ENCODE measurements at regions not wholly inside any gene's neighbourhood (a gene's known extent, or its start where the extent isn't known, plus 50 kb on each side); places are given as distances from the start of the nearest gene placed in this dataset.
A peak's percentile ranks its signal among the peaks of the same experiment; 100 is the strongest.
"Not testable (repeated sequence)": the region's sequence is repeated elsewhere in the genome, so short reads cannot be mapped to it uniquely, and the experiment has no call there.

DNA sequence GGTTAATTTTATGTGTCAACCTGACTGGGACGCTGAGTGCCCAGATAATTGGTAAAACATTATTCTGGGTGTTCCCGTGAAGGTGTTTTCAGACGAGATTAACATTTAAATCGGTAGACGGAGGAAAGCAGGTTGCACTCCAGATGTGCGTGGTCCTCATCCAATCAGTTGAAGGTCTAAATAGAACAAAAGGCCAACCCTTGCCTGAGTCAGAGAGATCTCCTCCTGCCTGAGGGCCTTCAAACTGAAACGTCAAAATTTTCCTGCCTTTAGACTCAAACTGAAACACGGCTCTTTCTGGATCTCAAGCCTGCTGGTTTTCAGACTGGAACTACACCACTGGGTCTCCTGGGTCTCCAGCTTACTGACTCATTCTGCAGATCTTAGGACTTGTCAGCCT lies 70.9 kb downstream of the NPIPA5 start:
- not testable (repeated sequence) for DNase-seq

DNA sequence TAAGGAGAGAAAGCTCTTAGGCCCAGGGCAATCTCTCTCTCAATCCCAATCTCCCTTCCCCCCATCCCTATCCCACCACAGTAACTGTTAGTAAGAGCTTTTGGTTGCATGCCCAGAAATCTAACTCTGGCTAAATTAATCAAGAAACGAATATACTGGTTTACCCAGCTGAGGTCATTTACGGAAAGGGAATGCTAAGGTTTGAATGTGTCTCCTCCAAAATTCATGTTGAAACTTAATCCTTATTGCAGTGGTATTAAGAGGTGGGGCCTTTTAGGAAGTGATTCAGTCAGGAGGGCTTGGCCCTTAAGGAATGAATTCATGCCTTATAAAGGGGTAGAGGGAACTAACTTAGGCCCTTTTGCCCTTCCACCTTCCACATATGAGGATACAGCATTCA lies 72.2 kb downstream of the NPIPA5 start:
- DNase-seq = not testable (repeated sequence)

DNA sequence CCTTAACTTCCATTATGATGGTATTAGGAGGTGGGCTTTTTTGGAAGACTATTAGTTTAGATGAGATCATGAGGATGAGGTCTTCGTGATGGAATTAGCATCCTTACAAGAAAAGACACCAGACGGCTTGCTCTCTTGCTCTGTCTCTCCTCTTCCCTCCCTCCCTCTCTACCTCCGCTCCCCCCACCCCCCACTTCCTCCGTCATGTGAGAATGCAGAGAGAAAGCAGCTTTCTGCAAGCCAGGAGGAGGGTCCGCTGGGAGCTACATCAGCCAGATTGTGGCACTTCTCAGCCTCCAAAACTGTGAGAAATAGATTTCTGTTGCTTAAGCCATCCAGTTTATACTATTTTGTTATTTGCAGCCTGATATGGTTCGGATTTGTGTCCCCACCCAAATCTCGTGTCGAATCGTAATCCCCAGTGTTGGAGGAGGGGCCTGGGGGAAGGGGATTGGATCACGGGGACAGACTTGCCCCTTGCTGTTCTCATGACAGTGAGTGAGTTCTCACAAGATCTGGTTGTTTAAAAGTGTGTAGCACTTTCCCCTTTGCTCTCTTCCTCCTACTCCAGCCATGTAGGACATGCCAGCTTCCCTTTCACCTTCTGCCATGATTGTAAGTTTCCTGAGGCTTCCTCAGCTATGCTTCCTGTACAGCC lies 74.3 kb downstream of the NPIPA5 start:
- not testable (repeated sequence) for DNase-seq

DNA sequence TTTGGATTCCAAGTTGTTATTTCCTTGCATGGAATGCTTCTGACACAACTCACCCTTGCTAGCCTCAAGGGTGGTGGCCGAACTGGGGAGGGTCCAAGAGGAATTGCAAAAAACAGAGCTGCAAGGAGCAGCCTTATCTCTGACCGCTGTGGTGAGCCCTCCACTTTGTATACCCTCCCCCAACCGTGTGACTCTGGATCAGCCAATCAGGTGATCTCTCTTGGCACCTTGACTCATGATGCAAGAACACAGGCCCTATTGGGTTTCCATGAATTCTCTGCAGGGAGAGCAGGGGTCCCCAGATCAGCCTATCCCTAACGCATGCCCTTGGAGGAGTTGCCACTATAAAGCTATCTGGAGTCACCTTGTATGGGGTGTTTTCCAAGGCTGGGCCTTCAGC lies 81.0 kb downstream of the NPIPA5 start:
- DNase-seq = not testable (repeated sequence)

DNA sequence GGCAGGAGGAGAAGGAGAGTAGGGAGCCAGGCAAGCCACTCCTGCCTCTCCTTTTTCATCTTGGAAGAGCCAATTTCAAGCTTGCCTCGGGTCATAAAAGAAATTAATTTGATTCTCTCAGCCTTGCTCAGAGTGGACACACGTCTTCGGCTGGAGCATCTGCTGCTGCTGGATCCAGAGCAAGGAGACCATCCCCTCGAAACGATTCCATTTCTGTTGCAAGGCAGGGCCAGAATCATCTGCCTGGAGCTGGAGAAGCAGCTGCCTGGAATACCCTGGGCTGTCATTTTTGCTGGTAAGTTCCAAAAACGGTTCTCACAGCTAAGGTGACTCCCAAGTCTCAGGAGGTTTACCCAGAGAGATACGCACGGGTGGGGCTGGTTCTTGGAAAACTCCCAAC lies 103.3 kb downstream of the NPIPA5 start:
- peak; percentile 12 for DNase-seq

DNA sequence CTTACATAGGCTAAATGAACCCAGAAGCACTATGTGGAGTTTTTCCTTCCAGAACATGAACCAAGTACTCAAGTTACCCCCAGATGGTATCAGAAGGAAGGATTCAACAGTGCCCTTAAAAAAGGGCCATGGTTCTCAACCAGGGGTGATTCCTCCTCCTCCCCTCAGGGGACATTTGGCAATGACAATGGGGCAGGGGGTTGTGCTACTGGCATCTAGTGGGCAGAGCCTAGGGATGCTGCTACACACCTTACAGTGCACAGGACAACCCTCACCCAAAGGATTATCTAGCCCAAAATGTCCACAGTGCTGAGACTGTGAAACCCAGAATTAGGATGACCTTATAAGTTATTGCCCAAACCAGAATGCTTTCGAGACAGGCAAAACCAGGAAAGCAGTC lies 104.1 kb downstream of the NPIPA5 start:
- not testable (repeated sequence) for DNase-seq

DNA sequence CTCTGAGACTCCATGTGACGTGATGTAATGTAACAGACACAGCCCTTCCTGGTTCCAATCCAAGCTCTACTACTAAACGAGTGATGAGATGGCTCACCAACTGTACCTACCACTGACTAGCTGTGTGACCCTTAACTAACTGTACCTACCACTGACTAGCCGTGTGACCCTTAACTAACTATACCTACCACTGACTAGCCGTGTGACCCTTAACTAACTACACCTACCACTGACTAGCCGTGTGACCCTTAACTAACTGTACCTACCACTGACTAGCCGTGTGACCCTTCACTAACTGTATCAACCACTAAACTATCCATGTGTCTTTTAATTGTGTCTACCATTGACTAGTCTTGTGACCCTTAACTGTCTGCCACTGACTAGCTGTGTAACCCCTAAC lies 111.2 kb downstream of the NPIPA5 start:
- not testable (repeated sequence) for DNase-seq

DNA sequence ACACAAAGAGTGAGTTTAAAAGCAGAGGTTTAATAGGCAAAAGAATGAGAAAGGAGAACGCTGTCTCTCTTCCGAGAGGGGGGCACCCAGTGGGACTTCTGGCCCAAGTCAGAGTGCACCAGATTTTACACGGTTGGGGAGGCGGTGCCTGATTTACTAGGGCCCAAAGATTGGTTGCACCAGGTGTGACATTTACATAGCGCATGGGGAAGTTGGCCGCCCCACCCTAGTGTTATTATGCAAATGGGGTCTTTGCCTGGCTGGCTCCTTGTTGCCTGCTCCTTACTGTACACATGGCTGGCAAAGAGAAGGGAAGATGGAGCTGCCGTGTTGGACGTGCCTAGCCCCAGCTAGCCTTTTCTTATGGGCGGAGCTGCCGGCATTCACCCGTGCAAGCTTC lies 115.9 kb downstream of the NPIPA5 start:
- not testable (repeated sequence) for DNase-seq

DNA sequence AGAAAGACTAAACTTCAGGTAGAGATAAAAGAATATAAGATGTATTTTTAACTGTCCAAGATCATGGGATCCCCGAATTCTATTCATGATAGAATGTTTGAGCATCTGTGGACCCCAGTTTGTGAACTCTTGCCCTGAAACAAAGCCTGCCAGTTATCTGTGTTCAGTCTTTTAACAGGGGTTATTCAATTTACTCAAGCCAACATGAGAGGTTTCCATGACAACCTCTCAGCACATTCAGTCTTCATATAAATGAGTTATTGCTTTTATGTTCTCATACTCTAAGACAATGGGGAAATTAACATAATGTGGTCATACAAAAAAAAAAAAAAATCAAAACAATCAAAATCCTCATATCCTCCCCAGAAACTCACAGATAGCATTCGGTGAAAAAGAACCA lies 130.1 kb downstream of the NPIPA5 start:
- DNase-seq = not testable (repeated sequence)

DNA sequence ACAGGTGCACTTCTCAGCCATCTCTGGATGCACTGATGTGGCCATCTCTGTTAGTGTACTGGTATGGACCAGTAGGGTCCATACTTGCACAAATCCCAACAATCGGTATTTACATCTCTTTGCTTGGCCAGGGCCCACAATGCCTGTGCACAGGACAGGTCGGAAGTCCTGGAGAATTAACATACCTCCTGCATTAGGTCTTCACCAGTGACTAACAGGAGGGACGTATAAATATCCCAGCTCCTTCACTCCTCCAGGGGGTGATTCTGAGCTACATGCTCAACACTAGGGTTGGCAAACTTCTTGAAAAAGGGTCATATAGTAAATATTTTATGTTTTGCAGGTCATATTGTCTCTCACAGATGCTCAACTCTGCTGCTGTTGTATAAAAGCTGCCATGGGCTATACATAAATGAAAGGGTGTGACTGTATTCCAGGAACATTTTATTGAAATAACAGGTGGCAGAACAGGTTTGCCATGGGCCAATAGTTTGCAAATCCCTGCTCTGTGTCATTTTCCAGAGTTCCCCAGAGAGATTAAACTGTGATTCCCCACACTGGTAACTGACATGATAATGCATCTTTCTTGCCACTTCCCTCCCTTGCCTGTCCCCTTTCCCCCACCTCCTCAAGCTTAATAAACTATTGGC lies 141.3 kb downstream of the NPIPA5 start:
- not testable (repeated sequence) for DNase-seq

DNA sequence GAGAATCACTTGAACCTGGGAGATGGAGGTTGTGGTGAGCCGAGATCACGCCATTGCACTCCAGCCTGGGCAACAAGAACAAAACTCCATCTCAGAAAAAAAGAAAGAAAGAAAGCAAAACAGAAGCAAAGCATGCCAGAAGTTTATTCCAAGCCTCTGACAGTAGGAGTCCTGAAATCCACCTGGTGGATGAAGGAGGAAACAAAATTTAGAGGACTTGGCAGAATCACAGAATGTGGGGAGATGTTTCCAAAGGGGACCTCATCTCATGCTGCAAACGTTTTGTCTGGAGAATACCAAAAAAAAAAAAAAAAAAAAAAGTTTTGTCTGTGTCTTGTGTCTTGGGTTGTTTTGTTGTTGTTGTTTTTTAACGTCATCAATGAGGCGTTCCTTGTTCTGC lies 141.1 kb upstream of the RRN3 start:
- DNase-seq = not testable (repeated sequence)

DNA sequence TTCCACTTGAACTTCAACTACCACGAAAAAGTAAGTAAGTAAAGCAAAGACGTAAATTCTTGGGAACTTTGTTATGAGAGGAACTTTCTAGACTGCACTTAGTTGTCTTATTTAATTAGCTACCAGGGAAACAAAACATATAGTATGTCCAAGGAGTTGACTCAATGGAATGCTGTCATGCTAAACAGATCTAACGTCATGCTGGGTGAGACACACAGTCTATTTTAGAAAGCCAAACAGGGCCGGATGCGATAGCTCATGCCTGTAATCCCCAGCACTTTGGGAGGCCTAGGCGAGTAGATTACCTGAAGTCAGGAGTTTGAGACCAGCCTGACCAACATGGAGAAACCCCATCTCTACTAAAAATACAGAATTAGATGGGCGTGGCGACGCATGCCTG lies 140.6 kb upstream of the RRN3 start:
- DNase-seq = not testable (repeated sequence)

DNA sequence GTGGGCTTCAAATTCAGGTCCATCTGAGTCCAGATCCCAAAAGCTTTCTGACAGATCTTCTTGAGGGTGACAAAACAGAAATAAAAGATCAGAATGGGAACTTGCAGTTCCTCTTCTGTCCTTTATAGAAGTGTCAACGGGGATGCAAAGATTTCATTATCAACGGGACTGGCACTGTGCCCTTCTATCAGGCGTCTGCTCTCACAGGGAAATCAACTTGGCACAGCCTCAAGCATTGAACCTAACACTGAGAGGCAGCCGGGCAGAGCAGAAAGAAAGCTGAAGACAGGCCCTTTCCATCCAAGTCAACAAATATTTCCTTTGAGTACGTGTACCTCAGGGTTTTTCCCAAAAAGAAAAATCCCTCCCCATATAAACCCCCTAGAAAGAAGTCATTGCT lies 136.4 kb upstream of the RRN3 start:
- not testable (repeated sequence) for DNase-seq

DNA sequence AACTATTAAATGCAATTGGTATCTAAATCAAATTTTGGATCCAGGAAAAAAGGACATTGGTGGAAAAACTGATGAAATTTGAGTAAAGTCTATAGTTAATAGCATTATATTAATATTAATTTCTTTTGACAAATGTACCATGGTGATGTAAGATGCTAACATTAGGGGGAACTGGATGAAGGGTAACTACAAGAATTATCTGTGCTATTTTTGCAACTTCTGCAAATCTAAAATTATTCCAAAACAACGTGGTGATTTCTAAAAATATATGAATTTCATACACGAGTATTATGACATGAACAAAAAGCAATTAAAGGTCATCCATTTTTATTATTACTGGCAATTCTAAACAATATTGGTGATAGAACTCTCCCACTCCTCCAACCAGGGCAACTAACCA lies 135.6 kb upstream of the RRN3 start:
- DNase-seq = not testable (repeated sequence)

DNA sequence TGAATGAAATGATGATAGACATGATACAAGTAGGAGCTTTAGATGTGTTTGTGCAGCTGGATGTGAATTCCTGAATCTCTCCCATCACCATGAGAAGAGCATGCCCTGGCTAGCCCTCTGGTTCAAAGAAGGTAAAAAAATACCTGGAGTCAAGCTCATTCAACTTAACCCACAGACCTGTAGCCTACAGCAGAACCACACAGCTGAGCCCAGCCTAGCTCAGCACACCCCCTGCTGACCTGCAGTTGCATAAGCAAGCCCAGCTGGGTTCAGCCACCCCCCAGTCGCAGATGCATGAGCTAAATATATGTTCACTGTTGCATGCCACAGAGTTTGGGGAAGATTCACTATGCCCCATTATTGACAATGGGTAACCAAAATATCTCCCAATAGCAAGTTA lies 130.6 kb upstream of the RRN3 start:
- not testable (repeated sequence) for DNase-seq

DNA sequence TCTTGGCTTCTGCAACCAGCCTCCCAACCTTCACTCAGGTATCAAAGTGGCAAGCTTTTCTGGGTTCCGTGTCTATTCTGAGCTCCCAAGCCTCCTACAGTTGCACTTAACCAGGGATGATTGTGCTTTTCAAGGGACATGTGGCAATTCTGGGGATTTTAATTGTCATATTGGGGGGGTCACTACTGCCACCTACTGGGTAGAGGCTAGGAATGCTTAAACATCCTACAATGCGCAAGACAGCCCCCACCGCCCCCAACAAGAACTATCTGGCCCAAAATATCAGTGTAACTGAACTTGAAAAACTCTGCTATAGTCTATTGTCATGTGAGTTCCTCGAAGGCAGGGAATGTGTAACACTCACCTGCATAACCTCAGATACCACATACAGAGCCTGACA lies 129.3 kb upstream of the RRN3 start:
- DNase-seq = not testable (repeated sequence)

DNA sequence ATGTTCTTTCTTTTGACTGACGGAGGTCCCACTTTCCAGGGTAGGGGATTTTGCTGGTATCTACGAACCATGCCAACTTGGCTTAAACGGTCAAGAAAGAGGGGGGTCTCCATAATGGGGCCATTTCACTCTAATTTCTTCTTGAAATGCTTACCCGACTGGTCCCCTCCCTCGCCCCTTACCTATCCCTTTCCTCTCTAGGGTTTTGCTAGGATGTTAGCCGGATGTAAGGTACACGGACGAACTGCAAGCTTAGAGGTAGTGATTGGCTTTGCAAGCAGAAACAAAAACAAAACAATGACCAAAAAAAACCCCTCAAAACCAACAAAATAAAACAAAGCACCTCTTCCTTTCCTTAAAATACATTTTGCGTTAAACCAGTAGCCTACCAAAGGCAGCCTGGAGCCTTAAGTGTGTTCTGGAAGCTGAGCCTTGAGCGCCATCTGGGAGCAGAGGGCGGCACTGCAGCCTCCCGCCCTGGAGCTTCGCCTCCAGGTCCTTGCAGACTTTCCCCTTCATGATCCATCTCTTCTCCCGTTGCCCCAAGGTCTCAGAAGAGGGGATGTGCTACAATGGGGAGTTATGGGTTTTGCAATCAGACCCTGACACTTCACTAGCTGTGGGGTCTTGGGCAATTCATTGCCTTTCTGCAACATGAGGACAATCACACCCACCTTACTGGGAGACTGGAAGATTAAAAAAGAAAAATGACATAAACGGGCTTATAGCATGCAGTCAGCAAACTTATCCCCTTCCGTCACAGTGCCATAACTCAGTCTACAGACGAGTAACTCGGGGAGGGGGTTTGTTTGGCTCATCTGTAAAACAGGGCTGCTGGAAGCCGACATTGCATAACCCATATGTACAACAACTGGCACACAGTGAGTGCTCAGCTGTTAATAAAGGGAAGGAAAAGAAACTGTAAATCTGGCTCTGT lies 125.9 kb upstream of the RRN3 start:
- DNase-seq = not testable (repeated sequence)

DNA sequence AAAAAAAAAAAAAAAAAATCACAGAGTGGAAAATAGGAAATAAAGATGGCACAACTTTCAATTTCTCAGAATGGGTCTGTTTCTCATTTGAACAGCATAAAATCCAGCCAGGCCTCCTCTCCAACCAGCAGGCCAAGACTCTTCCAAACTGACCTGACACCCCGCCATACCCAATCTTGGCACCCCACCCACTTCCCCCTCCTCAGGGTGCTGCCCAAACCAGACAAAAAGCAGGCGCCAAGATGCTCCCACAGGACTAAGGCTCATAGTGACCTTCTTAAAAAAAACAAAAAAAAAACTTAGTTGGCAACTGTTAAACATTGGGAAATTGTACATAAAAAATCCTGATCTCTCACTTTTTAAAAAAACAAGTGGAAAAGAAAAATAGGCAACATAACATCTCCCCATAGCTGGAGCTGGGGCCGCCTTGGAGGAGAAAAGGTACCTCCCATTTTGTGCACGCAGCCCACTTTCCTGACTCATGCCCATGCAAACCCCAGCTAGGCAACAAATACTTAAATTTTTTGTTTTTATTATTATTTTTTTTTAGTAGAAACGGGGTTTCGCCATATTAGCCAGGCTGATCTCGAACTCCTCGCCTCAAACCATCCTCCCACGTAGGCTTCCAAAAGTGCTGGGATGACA lies 124.9 kb upstream of the RRN3 start:
- not testable (repeated sequence) for DNase-seq

DNA sequence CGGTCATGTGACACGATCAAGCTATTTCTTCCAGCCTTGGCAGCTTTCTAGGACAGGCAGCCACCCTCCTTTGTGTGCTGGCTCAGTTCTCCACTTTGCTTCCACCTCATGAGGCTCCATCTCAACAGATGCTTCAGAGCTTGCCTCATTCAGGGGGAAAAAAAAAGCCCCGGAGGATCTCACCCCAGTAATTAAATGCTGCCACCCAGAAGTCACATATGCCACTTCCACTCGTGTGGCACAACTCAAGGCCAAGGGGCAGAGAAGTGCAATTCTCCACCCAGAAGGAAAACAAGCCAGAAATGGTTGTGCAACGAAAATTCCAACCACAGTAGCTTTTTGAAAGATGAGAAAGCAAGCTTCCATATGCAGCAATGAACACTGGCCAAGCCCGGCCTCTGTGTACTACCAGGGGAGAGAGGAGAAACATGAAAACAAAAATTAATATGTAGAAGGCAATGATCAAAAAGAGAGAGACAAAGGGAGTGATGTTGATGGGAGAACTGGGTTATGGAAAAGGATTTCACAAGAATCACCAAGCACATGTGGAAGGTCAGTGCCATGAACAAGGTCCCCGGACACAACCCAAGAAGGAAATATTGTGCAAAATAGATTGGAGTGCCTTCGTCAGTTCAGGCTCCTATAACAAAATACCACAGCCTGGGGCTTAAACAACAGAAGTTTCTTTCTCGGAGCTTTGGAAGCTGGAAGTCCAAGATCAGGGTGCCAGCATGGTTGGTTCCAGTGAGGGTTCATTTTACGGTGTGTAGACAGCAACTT lies 113.3 kb upstream of the RRN3 start:
- not testable (repeated sequence) for DNase-seq

DNA sequence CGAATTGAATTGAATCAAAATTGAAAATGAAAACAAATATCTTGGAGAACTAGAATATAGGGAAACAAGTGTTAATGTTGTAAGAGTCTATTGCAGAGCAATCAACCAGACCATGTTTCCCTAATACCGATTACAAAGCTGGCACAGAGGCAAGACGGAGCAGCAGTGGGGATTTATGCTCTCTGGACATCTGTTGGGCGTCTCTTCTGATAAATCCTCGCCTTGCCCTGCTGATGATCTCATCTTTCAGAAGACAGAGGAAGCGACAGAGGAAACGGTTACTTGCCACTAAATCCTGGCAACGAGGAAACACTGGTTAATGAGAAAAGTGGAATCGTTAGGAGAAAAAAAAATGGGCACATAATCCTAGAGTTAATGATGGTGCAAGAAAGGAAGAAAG lies 112.4 kb upstream of the RRN3 start:
- not testable (repeated sequence) for DNase-seq

DNA sequence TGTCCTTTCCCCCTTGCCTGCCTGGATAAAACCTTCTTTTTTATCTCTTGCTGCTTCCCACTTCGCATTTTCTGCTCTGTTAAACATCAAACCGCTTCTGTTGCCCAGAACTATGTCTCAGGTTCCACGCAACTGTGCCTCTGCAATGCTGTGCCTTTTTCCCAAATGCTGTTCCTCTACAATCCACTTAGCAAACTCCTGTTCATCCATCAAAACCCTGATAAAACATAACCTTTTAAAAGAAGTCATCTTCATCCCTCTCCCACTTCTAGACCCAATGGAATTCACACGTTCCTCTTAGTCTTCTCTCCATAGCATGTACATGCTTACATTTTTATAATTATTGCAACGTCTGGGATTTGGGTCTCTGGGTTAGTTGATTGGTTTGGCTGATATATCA lies 111.9 kb upstream of the RRN3 start:
- DNase-seq = not testable (repeated sequence)

DNA sequence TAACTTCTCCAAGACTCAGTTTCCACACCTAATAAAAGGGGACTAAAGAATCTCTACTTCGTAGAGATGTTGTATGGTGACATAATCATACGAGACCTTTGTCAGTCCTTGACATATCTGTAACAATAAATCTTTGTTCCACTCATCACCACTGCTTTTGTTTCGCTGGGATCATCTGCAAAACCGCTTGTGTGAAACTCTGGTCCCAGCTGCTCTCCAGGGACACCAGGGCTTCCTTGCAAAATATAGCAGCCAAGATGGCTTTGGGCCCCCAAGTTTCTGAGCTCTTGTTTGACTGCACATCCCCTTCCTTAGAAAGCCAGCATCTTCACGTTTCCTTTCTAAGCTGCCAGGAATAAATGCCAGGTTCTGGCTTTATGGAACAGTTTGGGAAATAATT lies 110.5 kb upstream of the RRN3 start:
- not testable (repeated sequence) for DNase-seq

Measured in right hindlimb (tissue), 1 donor.